ENCODE measurements at regions not wholly inside any gene's neighbourhood (a gene's known extent, or its start where the extent isn't known, plus 50 kb on each side); places are given as distances from the start of the nearest gene placed in this dataset.

DNA sequence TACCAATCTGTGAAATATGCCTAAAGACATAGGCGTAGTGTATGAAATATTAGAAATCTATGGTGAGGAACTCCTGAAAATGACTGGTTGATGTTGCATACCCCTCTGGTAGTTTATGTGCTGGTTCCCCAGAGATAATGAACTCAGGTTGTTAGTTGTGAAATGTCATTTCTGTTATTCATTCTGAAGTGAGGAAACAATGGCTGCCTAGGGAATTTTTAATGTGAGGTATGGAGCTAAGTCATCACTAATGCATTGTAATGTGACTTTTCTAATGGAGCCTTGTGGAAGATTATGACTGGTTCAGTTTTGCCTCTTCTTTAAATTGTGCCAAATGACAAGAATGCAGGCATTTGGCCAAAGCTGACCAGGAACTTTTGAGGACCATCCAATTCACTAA, 61.6 kb upstream of the RAB27B start:
- ATAC-seq (no peak), FAIRE-seq (no peak), DNase-seq (ENCODE audit: extremely low read depth in 1 of 4, low spot score in 3 of 4) (no peak)
- Histone ChIP-seq H3K9me3 (replicated peaks; ENCODE audit: control insufficient read depth, insufficient read depth, low read depth, low read length) (no peaks in the 10 kb centered on the region), H3K4me2 (ENCODE audit: insufficient read depth, low read length) (no peak overlapping the region), H4K20me1 (replicated peaks; ENCODE audit: control insufficient read depth, insufficient read depth, low read length) (no peaks in the 10 kb centered on the region), H3K9ac (ENCODE audit: insufficient read depth in 1 of 2, low read depth in 2 of 2, low read length in 2 of 2) (no peak overlapping the region), H3K9me1 (ENCODE audit: control insufficient read depth, insufficient read depth, low read length) (no peaks in the 10 kb centered on the region), H2AFZ (ENCODE audit: low read depth, low read length) (0 out of 2 replicates have a peak overlapping the region, but pooled peaks have one; percentile 36), H3K27ac (ENCODE audit: extremely low read depth, low read depth, low read length) (no peak overlapping the region), H3K36me3 (ENCODE audit: control insufficient read depth, insufficient read depth, low read length) (no peaks in the 10 kb centered on the region), H3K79me2 (ENCODE audit: control insufficient read depth, insufficient read depth, low read length) (no peaks in the 10 kb centered on the region), H3K4me1 (replicated peaks in 1 of 2; ENCODE audit: control insufficient read depth in 2 of 2, insufficient read depth in 2 of 2, low read length in 2 of 2) (peaks cover 0 to 15% of the 10 kb centered on the region in 2 experiments; a peak in 1 of 5 replicates), H3K27me3 (ENCODE audit: control insufficient read depth in 2 of 2, insufficient read depth in 2 of 2, low read length in 2 of 2) (no peaks in the 10 kb centered on the region), H3K4me3 (no peak overlapping the region)
- in situ Hi-C loops (cut with MboI): no loop called here
- 25% methylated on average over 1 of the region's 1 CpG for WGBS (ENCODE audit: insufficient coverage, low coverage, missing lambda C conversion rate)
- intact Hi-C loops (cut with micrococcal nuclease): no loop called here
- CTCF ChIA-PET (ENCODE audit: low intra/inter-chr PET ratio): no interaction called here
- POLR2A ChIA-PET: interaction anchor here (0.6 kb wide), 1 partner anchor 180 kb away, joined by 3 read pairs; no protein-coding TSS in a partner anchor
- no TSS peak for BruUV-seq (replicated peaks)
- TF ChIP-seq ZNF23 (CRISPR knock-in tag; IDR thresholded peaks at IDR 0.05) (no peak), ZBTB1 (CRISPR knock-in tag; IDR thresholded peaks at IDR 0.05; ENCODE audit: borderline replicate concordance, low read depth) (no peak), SETDB1 (IDR thresholded peaks at IDR 0.05; ENCODE audit: low read length) (no peak), OTX1 (CRISPR knock-in tag; IDR thresholded peaks at IDR 0.05) (no peak)
- TF ChIP-seq, protein P1, sequence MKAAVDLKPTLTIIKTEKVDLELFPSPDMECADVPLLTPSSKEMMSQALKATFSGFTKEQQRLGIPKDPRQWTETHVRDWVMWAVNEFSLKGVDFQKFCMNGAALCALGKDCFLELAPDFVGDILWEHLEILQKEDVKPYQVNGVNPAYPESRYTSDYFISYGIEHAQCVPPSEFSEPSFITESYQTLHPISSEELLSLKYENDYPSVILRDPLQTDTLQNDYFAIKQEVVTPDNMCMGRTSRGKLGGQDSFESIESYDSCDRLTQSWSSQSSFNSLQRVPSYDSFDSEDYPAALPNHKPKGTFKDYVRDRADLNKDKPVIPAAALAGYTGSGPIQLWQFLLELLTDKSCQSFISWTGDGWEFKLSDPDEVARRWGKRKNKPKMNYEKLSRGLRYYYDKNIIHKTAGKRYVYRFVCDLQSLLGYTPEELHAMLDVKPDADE (conservative IDR thresholded peaks at IDR 0.05; ENCODE audit: control insufficient read depth, low read depth, low read length): no peak

GRCh38 chr18:54767098-54767497, 61.2 kb upstream of the RAB27B start:
- Histone ChIP-seq H3K79me2 (ENCODE audit: control insufficient read depth, insufficient read depth, low read length) (no peaks in the 10 kb centered on the region), H3K9ac (ENCODE audit: insufficient read depth in 1 of 2, low read depth in 2 of 2, low read length in 2 of 2) (no peak overlapping the region), H3K4me2 (ENCODE audit: insufficient read depth, low read length) (no peak overlapping the region), H4K20me1 (replicated peaks; ENCODE audit: control insufficient read depth, insufficient read depth, low read length) (no peaks in the 10 kb centered on the region), H2AFZ (ENCODE audit: low read depth, low read length) (no peak overlapping the region), H3K9me3 (replicated peaks; ENCODE audit: control insufficient read depth, insufficient read depth, low read depth, low read length) (no peaks in the 10 kb centered on the region), H3K36me3 (ENCODE audit: control insufficient read depth, insufficient read depth, low read length) (no peaks in the 10 kb centered on the region), H3K4me1 (replicated peaks in 1 of 2; ENCODE audit: control insufficient read depth in 2 of 2, insufficient read depth in 2 of 2, low read length in 2 of 2) (peaks cover 0 to 15% of the 10 kb centered on the region in 2 experiments; a peak in 1 of 5 replicates), H3K27me3 (ENCODE audit: control insufficient read depth in 2 of 2, insufficient read depth in 2 of 2, low read length in 2 of 2) (no peaks in the 10 kb centered on the region), H3K27ac (ENCODE audit: extremely low read depth, low read depth, low read length) (no peak overlapping the region), H3K4me3 (no peak overlapping the region), H3K9me1 (ENCODE audit: control insufficient read depth, insufficient read depth, low read length) (no peaks in the 10 kb centered on the region)
- FAIRE-seq (no peak), ATAC-seq (no peak), DNase-seq (ENCODE audit: extremely low read depth in 1 of 4, low spot score in 3 of 4) (no peak)
- CTCF ChIA-PET (ENCODE audit: low intra/inter-chr PET ratio): no interaction called here
- TF ChIP-seq RHOXF2B (CRISPR knock-in tag; conservative IDR thresholded peaks at IDR 0.05): no peak
- TF ChIP-seq ZNF655 (CRISPR knock-in tag; IDR thresholded peaks at IDR 0.05): no peak
- intact Hi-C loops (cut with micrococcal nuclease): no loop called here
- 10% methylated on average over 1 of the region's 1 CpG for WGBS (ENCODE audit: insufficient coverage, low coverage, missing lambda C conversion rate)
- no TSS peak for BruUV-seq (replicated peaks)
- in situ Hi-C loops (cut with MboI): no loop called here
- POLR2A ChIA-PET: no interaction called here
